T-helper 2 cell treated with Interferon-gamma antibody and Interleukin-4, amounts not matched to agents 100 ng/mL and 5 ng/mL, for 36 hours (primary cell): ENCODE measurements at regions not wholly inside any gene's neighbourhood (a gene's known extent, or its start where the extent isn't known, plus 50 kb on each side); places are given as distances from the start of the nearest gene placed in this dataset.

Experiments
- intact Hi-C: fragments of 100-400 bp; cut with micrococcal nuclease; formaldehyde crosslinking; loops from one replicate; pipeline ENCODE4 v1.15.1; 2023

GRCh38 chr14:22391908-22392565, 197.0 kb downstream of the DAD1 start:
- intact Hi-C loops: no loop called here

GRCh38 chr14:22390824-22391461, 198.1 kb downstream of the DAD1 start:
- intact Hi-C loops: no loop called here

DNA sequence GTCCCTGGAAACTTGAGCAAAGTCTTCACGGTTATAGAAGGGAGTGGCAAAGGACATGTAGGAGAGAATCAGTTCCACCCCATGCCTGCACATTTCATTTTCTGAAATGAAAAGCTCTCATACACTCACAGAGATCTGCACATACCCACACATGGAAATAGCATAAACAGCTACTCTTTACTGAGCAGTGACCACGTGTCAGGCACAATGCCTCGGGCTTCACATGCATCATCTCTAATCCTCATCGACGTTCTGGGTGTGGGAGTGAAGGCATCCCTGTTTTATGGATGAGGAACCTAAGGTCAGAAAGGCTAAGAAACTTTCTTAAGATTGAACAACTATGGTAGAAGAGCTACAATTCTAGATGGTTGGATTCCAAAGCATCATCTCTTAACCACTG, 198.8 kb downstream of the DAD1 start:
- intact Hi-C loops: no loop called here

GRCh38 chr14:22388669-22389595, 200.1 kb downstream of the DAD1 start:
- intact Hi-C loops: loop anchor here (10.0 kb wide), 1 partner anchor 86 kb away; no protein-coding TSS in a partner anchor

DNA sequence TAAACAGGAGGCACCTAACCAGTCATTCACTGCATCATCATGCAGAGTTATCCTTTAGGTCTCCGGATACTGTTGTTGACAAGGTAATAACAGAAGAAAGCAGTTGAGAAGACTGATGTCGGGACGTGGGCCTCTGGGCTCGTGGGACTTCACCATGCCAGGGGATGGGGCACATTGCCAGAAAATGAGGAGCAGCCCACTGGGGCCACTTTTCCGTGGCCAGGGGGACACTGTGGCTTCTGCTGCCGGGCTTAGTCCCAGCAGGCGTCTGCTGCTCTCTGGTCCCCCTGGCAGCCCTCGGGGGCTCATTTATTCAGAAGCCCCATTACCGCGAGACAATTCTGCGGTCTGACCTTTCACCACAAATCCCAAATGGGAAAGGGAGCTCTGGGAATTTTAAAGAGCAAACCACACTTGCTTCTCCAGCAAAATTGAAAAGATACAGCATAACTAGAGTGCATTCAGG, 201.2 kb downstream of the DAD1 start:
- intact Hi-C loops: loop anchor here (10.0 kb wide), 1 partner anchor 87 kb away; no protein-coding TSS in a partner anchor

GRCh38 chr14:22386924-22387775, 201.9 kb downstream of the DAD1 start:
- intact Hi-C loops: loop anchor here (10.0 kb wide), 1 partner anchor 88 kb away; no protein-coding TSS in a partner anchor

- intact Hi-C loops: loop anchor here (10.0 kb wide), 1 partner anchor 90 kb away; no protein-coding TSS in a partner anchor
Measured at GRCh38 chr14:22384974-22385526, 204.0 kb downstream of the DAD1 start.

DNA sequence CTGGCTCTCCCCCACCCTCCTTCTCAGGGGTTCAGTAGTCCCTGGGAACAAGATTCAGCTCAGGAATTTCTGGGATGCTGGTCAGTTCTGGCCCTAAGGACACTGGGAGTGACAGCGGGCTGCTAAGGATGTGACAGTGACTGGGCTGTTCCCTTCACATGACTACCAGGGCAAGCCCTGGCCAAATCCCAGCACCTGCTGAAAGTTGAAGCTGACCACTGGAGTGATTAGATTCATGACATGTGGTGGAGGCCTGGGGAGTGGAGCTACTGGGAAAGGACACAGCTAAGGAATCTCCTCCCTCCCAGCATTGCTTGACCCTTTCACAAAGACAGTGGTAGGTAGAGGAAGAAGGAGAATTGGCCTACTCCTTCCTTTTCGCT, 204.9 kb downstream of the DAD1 start:
- intact Hi-C loops: loop anchor here (10.0 kb wide), 1 partner anchor 91 kb away; no protein-coding TSS in a partner anchor

- intact Hi-C loops: loop anchor here (10.0 kb wide), 1 partner anchor 91 kb away; no protein-coding TSS in a partner anchor
Measured at GRCh38 chr14:22383515-22384166, 205.4 kb downstream of the DAD1 start.

DNA sequence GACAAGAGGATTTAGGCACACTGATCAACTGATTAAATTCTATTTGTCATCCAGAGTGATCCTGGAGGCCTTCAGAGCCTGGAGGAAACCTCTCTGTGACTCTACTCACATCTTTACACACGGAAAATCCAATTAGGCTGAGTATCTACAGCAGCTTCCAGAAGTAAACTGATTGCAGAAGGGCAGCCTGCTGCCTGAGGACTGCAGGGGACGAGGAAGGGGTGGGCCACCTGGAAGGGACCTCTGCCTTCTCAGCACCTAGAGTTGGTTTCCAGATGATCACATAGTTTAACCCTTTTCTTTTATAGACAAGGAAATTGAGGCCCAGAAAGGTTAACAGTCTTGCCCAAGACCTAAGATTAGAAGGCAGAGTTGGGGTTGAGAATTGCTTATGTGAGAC, 206.1 kb downstream of the DAD1 start:
- intact Hi-C loops: loop anchor here (10.0 kb wide), 1 partner anchor 92 kb away; no protein-coding TSS in a partner anchor

GRCh38 chr14:22382395-22382794, 206.6 kb downstream of the DAD1 start:
- intact Hi-C loops: loop anchor here (10.0 kb wide), 1 partner anchor 92 kb away; no protein-coding TSS in a partner anchor

- intact Hi-C loops: loop anchor here (10.0 kb wide), 1 partner anchor 93 kb away; no protein-coding TSS in a partner anchor
Measured at GRCh38 chr14:22381766-22382165, 207.3 kb downstream of the DAD1 start.

DNA sequence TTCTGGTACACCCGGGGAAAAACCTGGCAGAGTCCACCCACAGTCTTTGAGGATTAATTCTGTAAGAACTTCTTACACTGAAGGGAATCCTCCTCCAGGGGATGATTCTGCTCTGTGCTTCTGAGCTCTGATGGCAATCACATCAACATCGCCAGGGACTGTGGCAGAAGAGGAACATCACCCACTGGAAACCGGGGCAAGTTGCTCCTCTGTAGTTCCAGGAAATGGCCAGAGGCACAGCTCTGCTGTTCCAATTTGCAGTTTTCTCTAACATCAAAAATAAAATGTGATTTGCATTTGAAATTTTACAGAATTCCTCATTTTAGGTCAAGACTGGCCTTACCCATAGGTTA, 207.6 kb downstream of the DAD1 start:
- intact Hi-C loops: loop anchor here (10.0 kb wide), 1 partner anchor 93 kb away; no protein-coding TSS in a partner anchor

- intact Hi-C loops: loop anchor here (10.0 kb wide), 1 partner anchor 94 kb away; no protein-coding TSS in a partner anchor
Measured at GRCh38 chr14:22380571-22381407, 208.2 kb downstream of the DAD1 start.

GRCh38 chr14:22379727-22380126, 209.3 kb downstream of the DAD1 start:
- intact Hi-C loops: loop anchor here (10.0 kb wide), 1 partner anchor 95 kb away; no protein-coding TSS in a partner anchor

- intact Hi-C loops: no loop called here
Measured at GRCh38 chr14:22378181-22378580, 210.8 kb downstream of the DAD1 start.

GRCh38 chr14:22375321-22375930, 213.6 kb downstream of the DAD1 start:
- intact Hi-C loops: no loop called here
